ENCODE measurements at regions not wholly inside any gene's neighbourhood (a gene's known extent, or its start where the extent isn't known, plus 50 kb on each side); places are given as distances from the start of the nearest gene placed in this dataset.

GRCh38 chr5:109511980-109512734 is 102.4 kb upstream of the PJA2 start:
- TF ChIP-seq SPI1 (IDR thresholded peaks at IDR 0.05; ENCODE audit: borderline replicate concordance, low read depth), result peak; percentile 54; the same call in 1 of the 2 replicates
- TF ChIP-seq REST (IDR thresholded peaks at IDR 0.05; ENCODE audit: insufficient replicate concordance, low read depth), result no peak
- no peak for DNase-seq (ENCODE audit: low read depth in 1 of 2, low spot score in 1 of 2)
- H3K27ac ChIP-seq (replicated peaks), result no peak overlapping the region
- H3K27me3 ChIP-seq (ENCODE audit: insufficient read depth, poor library complexity, severe bottlenecking), result no peaks in the 10 kb centered on the region
- no peak overlapping the region for H3K4me3 ChIP-seq (replicated peaks; ENCODE audit: insufficient read depth, low read length)

GRCh38 chr5:109506556-109506955 is 96.8 kb upstream of the PJA2 start:
- Histone ChIP-seq H3K4me3 (replicated peaks; ENCODE audit: insufficient read depth, low read length) (no peak overlapping the region), H3K27ac (replicated peaks) (no peak overlapping the region), H3K27me3 (ENCODE audit: insufficient read depth, poor library complexity, severe bottlenecking) (no peaks in the 10 kb centered on the region)
- no peak for TF ChIP-seq GABPA (IDR thresholded peaks at IDR 0.05; ENCODE audit: low read depth)
- TF ChIP-seq CTCF (IDR thresholded peaks at IDR 0.05; ENCODE audit: insufficient read depth, low read length), result no peak
- no peak for TF ChIP-seq SPI1 (IDR thresholded peaks at IDR 0.05; ENCODE audit: borderline replicate concordance, low read depth)
- no peak for TF ChIP-seq REST (IDR thresholded peaks at IDR 0.05; ENCODE audit: insufficient replicate concordance, low read depth)
- TF ChIP-seq POLR2AphosphoS5 (IDR thresholded peaks at IDR 0.05; ENCODE audit: low read depth), result no peak
- no peak for DNase-seq (ENCODE audit: low read depth in 1 of 2, low spot score in 1 of 2)

GRCh38 chr5:109496112-109496511 is 86.3 kb upstream of the PJA2 start:
- no peak overlapping the region for H3K4me3 ChIP-seq (replicated peaks; ENCODE audit: insufficient read depth, low read length)
- no peak for DNase-seq (ENCODE audit: low read depth in 1 of 2, low spot score in 1 of 2)
- H3K27ac ChIP-seq (replicated peaks), result no peak overlapping the region
- TF ChIP-seq GABPA (IDR thresholded peaks at IDR 0.05; ENCODE audit: low read depth), result no peak
- TF ChIP-seq REST (IDR thresholded peaks at IDR 0.05; ENCODE audit: insufficient replicate concordance, low read depth), result no peak
- TF ChIP-seq POLR2AphosphoS5 (IDR thresholded peaks at IDR 0.05; ENCODE audit: low read depth), result no peak
- no peak for TF ChIP-seq CTCF (IDR thresholded peaks at IDR 0.05; ENCODE audit: insufficient read depth, low read length)
- no peak for TF ChIP-seq SPI1 (IDR thresholded peaks at IDR 0.05; ENCODE audit: borderline replicate concordance, low read depth)
- H3K27me3 ChIP-seq (ENCODE audit: insufficient read depth, poor library complexity, severe bottlenecking), result no peaks in the 10 kb centered on the region

All from HL-60 (cell line).